BJ (cell line): ENCODE measurements at regions not wholly inside any gene's neighbourhood (a gene's known extent, or its start where the extent isn't known, plus 50 kb on each side); places are given as distances from the start of the nearest gene placed in this dataset.
A peak's percentile ranks its signal among the peaks of the same experiment; 100 is the strongest.

Experiments
- CTCF ChIA-PET: fragments of 350-600 bp; formaldehyde crosslinking; extraction: SDS; loops from one replicate; lab custom pipeline; 2021; ENCODE audit warnings: antibody characterized with exemption, inconsistent platforms; lab: Yijun Ruan, JAX
- POLR2A ChIA-PET: fragments of 300-600 bp; sonication (Branson Sonifier 250); formaldehyde crosslinking; extraction: SDS; loops from one replicate; lab custom pipeline; 2021; ENCODE audit warnings: antibody characterized with exemption; lab: Charles Lee
- DNase-seq: peaks from one replicate; pipeline ENCODE4 v3.0.0-alpha.2; 2011; ENCODE audit warnings: low read depth
- H3K27me3 ChIP-seq: 2 replicates; pipeline ENCODE4 v1.6.0; 2011; ENCODE audit warnings: low read length; ENCODE audit not compliant: control insufficient read depth, insufficient read depth
- H3K36me3 ChIP-seq: 2 replicates; pipeline ENCODE4 v1.5.1; 2011; ENCODE audit warnings: low read length; ENCODE audit not compliant: control insufficient read depth, insufficient read depth
- H3K4me3 ChIP-seq: 2 replicates; pipeline ENCODE4 v1.5.1; 2011; ENCODE audit warnings: low read depth, mild to moderate bottlenecking, control low read depth, low read length
- TF ChIP-seq, protein P1 (sequence below): IDR thresholded peaks from 2 replicates; pipeline ENCODE4 v1.5.1; 2011; ENCODE audit warnings: low read depth, mild to moderate bottlenecking, control low read depth, inconsistent platforms, low read length, moderate library complexity; ENCODE audit not compliant: insufficient read depth

DNA sequence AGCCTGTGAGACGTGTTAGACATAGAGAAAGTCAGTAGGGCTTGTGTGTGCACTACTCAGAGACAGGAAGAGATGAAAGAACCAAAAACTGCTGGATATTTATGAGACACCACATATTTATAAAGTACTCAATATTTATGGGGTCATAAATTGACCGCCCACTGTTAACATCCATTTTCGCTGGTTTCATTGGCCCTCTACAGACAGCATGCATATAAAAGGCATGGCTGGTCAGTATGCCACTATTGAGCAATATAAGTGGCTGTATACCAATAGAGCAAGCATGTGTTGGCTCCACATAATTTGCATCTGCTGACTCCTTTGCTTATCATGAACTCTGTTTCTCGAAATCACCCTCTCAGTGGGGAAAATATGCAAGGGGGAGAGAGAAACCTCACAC is 110.3 kb upstream of the BTN3A2 start:
- H3K4me3 ChIP-seq: no peak overlapping the region
- no peak for DNase-seq
- TF ChIP-seq, protein P1, sequence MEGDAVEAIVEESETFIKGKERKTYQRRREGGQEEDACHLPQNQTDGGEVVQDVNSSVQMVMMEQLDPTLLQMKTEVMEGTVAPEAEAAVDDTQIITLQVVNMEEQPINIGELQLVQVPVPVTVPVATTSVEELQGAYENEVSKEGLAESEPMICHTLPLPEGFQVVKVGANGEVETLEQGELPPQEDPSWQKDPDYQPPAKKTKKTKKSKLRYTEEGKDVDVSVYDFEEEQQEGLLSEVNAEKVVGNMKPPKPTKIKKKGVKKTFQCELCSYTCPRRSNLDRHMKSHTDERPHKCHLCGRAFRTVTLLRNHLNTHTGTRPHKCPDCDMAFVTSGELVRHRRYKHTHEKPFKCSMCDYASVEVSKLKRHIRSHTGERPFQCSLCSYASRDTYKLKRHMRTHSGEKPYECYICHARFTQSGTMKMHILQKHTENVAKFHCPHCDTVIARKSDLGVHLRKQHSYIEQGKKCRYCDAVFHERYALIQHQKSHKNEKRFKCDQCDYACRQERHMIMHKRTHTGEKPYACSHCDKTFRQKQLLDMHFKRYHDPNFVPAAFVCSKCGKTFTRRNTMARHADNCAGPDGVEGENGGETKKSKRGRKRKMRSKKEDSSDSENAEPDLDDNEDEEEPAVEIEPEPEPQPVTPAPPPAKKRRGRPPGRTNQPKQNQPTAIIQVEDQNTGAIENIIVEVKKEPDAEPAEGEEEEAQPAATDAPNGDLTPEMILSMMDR: no peak
- no peaks in the 10 kb centered on the region for H3K27me3 ChIP-seq
- no peaks in the 10 kb centered on the region for H3K36me3 ChIP-seq
- ChIA-PET CTCF (interaction anchor here (0.9 to 1.5 kb wide), 2 partner anchors 13 to 18 kb away, joined by 3 to 6 read pairs; a partner anchor contains a TSS), POLR2A (no interaction called here)

DNA sequence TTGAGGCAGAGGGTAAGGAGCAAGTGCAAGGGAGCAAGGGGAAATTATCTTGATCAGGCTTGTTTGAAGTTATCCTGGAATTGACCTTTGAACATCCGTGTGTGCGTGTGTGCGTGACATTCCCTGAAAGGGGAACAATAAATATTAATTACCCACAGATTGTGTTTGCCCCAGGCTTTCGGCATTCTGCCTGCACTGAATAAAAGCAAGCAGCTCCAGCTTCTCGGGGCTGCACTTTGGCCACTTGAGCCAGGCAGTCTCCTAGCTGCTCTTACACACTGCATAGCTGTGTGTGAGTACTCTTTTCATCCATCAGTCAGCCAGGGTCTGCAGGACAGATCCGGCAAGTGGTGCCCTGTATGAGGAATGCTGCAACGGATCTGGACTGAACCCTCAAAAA is 107.7 kb upstream of the BTN3A2 start:
- ChIA-PET POLR2A (no interaction called here), CTCF (interaction anchor here (1.1 to 1.2 kb wide), 2 partner anchors 13 to 33 kb away, joined by 3 to 4 read pairs; no protein-coding TSS in a partner anchor)
- Histone ChIP-seq H3K4me3 (no peak overlapping the region), H3K36me3 (no peaks in the 10 kb centered on the region), H3K27me3 (no peaks in the 10 kb centered on the region)
- no peak for DNase-seq
- TF ChIP-seq, protein P1: no peak

DNA sequence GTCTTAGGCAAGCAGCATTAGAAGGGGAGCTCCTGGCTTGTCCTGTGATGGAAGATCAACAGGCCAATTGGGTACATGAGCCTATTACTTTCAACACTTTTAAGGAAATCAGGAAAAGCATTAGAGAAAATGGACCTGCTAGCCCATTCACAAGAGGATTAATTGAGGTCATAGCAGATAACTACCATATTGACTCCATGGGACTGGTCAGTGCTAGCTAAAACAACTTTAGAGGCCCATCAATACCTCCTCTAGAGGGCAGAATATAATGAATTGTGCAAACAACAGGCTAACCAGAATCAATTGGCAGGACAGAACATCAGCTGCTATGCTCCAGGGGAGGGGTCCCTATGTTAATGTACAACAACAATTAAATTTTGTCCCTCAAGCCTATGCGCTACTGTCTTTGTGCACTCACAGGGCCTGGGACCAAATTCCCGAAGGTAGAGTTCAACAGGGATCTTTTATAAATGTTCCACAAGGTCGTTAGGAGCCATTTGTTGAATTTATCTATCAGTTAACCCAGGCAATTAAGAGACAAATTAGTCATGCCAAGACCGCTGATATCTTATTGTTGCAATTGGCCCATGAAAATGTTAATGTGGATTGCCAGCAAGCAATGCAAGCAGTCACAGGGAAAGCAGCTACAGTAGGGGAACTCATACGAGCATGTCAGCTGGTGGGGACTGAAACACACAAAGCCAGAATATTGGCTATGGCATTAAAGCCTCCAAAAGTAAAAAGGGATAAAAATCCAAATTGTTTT is 106.6 kb upstream of the BTN3A2 start:
- H3K4me3 ChIP-seq: no peak overlapping the region
- CTCF ChIA-PET: interaction anchor here (1.1 to 2.0 kb wide), 5 partner anchors 8 to 34 kb away, joined by 3 to 8 read pairs (median 4); a partner anchor contains a TSS
- no peaks in the 10 kb centered on the region for H3K36me3 ChIP-seq
- no peaks in the 10 kb centered on the region for H3K27me3 ChIP-seq
- TF ChIP-seq, protein P1: 0 out of 2 replicates have a peak, but pooled peaks have one; percentile 5
- no peak for DNase-seq
- POLR2A ChIA-PET: no interaction called here

DNA sequence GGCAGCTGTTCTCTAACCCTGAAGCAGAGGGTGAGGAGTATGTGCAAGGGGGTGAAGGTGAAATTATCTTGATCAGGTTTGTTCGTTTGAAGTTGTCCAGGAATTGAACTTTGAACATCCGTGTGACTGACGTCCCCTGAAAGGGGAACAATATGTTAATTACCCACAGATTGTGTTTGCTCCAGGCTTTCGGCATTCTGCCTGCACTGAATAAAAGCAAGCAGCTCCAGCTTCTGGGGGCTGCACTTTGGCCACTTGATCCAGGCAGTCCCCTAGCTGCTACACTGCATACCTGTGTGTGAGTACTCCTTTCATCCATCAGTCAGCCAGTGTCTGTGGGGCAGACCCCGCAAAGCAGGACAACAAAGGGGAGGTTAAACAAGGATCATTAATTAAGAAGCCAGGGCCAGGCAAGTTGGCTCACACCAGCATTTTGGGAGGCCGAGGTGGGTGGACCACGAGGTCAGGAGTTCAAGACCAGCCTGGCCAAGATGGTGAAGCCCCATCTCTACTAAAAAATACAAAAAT is 104.8 kb upstream of the BTN3A2 start:
- POLR2A ChIA-PET: interaction anchor here (1.1 kb wide), 1 partner anchor 9 kb away, joined by 4 read pairs; a partner anchor contains a TSS

More for the DNA sequence above, 104.8 kb upstream of the BTN3A2 start:
- Histone ChIP-seq H3K4me3 (no peak overlapping the region), H3K27me3 (no peaks in the 10 kb centered on the region), H3K36me3 (no peaks in the 10 kb centered on the region)
- TF ChIP-seq, protein P1: no peak
- CTCF ChIA-PET: interaction anchor here (1.0 to 2.0 kb wide), 3 partner anchors 9 to 336 kb away, joined by 3 to 6 read pairs (median 4); a partner anchor contains a TSS
- DNase-seq: no peak
